Astrocyte (in vitro differentiated cells and primary cell): ENCODE measurements at regions not wholly inside any gene's neighbourhood (a gene's known extent, or its start where the extent isn't known, plus 50 kb on each side); places are given as distances from the start of the nearest gene placed in this dataset.

ENCODE experiments used
- EZH2 ChIP-seq: IDR thresholded peaks from 2 replicates; pipeline ENCODE4 v1.6.1; 2012; ENCODE audit warnings: mild to moderate bottlenecking, low read length, inconsistent platforms; ENCODE audit not compliant: insufficient read depth
- TF ChIP-seq, protein P1 (sequence below): IDR thresholded peaks from 2 replicates; pipeline ENCODE4 v1.5.1; 2011; ENCODE audit warnings: low read depth, mild to moderate bottlenecking, inconsistent platforms, low read length, moderate library complexity; ENCODE audit not compliant: insufficient read depth

DNA sequence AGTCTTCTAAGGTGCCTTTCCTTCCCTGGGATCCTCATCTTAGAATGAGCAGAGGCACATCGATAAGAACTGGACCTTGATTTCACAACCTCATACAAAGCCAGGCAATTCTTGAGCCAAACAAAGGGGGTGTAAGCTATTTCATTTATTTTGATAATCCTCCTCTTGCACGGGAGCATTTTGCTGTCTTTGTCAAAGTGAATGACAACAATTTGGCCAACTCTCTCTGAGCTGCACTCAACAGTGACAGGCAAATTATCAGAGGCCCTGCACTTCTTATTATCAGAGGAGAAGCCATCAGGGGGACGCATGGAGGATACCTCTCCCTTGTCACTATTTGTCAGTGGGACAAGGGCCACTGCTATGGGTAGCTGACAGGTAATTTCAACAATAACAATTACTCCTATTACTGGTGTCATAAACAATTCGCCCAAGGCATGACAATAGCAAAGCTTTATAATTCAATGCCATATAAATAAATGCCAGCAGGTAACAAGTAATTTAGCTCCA is 260.4 kb downstream of the MEIS1 start:
- TF ChIP-seq, protein P1, sequence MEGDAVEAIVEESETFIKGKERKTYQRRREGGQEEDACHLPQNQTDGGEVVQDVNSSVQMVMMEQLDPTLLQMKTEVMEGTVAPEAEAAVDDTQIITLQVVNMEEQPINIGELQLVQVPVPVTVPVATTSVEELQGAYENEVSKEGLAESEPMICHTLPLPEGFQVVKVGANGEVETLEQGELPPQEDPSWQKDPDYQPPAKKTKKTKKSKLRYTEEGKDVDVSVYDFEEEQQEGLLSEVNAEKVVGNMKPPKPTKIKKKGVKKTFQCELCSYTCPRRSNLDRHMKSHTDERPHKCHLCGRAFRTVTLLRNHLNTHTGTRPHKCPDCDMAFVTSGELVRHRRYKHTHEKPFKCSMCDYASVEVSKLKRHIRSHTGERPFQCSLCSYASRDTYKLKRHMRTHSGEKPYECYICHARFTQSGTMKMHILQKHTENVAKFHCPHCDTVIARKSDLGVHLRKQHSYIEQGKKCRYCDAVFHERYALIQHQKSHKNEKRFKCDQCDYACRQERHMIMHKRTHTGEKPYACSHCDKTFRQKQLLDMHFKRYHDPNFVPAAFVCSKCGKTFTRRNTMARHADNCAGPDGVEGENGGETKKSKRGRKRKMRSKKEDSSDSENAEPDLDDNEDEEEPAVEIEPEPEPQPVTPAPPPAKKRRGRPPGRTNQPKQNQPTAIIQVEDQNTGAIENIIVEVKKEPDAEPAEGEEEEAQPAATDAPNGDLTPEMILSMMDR = no peak
- no peak for TF ChIP-seq EZH2
